HG03103 (cell line): ENCODE measurements at regions not wholly inside any gene's neighbourhood (a gene's known extent, or its start where the extent isn't known, plus 50 kb on each side); places are given as distances from the start of the nearest gene placed in this dataset.

Experiments
- ATAC-seq: cut with Tn5 transposase; IDR thresholded peaks from one replicate; pipeline ENCODE4 v1.9.1; 2021; ENCODE audit warnings: low read depth; ENCODE audit not compliant: unreplicated experiment

DNA sequence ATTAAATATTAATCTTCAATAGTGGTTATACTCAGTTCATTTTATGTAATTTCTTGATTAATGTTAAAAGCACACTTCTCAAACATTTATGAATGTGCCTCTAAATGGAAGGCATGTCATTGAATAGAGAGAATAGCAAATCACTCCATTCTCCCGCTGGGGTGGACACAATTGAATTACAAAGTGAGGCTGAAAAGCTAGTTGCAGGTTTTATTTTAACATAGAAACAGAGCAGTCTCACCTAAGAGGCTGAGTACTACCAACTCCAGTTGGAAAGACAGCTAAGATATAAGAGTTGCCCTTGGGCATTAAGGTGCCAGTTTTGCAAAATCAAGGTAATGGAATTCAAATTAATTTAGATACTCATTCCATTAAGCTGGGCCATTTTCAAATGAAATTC, 147.2 kb downstream of the PCSK1 start:
- ATAC-seq: no peak

DNA sequence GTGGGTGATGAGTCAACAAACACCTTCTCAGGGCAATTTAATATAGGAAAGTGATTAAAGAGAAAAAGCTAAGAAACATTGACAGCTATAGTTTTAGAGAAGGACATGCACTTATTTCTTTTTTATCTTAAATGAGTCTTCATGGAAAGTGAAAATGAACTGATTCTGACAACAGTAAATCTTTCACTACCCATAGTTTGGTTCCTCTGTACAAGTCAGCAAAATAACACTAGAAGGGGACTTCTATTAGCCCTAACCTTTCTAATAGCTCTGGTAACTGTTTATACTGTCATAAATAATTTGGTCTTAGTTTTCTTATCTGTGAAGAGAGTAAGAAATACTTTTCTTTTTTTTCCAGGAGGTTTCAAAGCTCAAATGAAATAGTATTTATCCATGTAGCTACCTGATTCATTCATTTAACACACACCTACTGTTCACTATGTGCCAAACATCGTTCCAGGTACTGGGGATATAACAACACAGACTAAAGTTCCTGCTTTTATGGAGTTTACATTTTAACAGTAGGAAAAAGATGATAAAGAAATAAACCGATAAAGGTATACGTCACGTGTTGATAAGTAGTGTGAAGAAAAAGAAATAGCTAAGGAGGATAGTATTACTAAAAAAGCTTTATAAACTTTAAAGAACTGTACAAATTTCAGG, 148.2 kb downstream of the PCSK1 start:
- ATAC-seq: no peak

DNA sequence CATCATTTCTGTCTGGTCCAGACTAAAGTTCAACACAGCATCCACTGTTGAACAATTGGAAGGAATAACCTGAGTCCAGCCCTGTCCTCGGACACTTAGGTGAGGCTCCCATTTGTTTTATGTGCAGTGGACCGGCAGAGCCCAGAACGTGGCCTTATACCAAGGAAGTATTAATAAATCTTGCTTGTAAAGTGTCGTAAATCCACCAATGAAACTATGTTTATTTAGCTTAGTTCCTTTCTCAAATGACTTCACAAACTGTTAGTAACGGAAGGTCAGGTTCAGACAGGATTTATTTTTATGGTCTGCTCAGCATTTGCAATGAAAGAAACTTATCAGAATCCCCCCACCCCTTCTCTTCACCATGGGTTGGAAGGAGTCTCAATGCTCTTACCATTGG, 149.5 kb downstream of the PCSK1 start:
- no peak for ATAC-seq

DNA sequence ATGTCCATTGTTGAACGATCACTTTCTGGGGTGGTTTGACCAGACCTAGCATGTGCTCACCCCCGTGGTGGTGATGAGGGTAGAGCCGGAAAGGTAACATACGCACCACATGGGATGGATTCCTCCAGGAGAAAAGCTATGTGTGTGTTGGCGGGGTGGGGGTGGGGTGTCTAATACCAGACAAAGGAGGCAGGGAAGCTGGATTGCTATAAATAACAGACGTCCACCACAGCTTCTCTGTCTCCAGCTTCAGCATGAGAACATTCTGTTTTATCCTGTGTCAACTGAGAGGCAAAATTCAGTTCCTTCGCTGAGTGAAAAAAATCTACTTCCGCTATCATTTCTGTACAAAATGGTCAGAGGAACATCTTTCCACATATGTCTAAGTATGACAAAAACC, 151.0 kb downstream of the PCSK1 start:
- ATAC-seq: no peak

DNA sequence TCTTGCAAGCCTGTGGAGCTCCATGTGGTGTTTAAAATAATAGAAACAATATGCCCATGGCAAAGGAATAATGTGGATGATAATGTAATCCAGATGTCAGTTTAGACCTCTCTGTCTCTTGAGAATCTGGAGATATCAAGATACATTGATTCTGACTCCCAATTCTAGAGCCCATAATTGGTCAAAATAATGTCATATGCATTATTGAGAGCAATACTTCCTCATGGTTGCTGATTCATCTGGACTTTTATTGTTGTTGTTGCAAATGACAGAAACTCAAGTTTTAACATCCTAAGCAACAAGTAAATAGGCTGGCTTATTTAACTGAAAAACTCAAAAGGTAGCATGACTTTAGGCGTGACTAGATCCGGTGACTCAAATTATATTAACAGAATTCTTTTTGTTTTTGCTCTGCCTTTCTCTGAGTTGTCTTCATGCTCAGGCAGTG, 152.1 kb downstream of the PCSK1 start:
- no peak for ATAC-seq

GRCh38 chr5:96279801-96280542, 153.1 kb downstream of the PCSK1 start:
- ATAC-seq: peak; percentile 75

DNA sequence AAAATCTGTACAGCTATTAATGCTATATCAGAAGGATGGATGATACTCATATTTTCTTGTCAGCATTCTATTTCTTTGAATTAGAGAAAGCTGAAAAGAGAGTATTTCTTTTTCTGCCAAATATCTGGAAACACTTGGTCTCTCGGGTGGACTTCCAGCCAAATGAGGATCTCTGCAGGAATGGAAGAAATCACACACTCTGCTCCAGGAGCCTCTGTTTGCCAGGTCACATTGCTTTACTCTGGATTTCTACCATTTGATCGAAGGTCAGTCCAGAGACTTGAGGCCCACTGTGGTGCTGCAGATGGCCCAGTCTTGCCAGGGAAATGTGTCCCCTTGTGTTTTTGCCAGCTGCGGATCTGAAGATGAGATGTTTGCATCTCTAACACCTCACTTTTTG, 154.1 kb downstream of the PCSK1 start:
- no peak for ATAC-seq

DNA sequence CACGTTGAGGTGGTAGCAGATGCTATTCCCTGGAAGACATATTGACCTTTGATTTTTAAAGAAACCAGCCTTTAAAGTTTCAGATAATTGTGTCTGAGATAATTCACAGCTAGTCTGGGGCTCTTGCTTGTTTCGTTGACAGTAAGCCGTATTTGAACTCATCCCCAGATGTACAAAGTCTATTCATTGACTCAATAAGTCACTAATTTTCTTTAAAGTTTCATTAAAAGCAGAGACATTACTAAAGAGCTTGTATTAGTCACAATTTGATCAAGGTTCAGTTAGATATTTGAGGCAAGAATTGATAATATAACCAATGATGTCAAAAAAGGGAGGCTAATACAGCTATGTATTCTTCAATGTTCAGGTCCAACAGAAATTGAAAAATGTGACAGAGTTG, 158.0 kb downstream of the PCSK1 start:
- no peak for ATAC-seq

GRCh38 chr5:96265487-96265886, 167.6 kb downstream of the PCSK1 start:
- ATAC-seq: no peak

- no peak for ATAC-seq
These were observed 169.0 kb downstream of the PCSK1 start for GRCh38 chr5:96264047-96264446.

- no peak for ATAC-seq
These were observed 170.9 kb downstream of the PCSK1 start for GRCh38 chr5:96262105-96262504.

- ATAC-seq: no peak
These were observed 173.0 kb downstream of the PCSK1 start for GRCh38 chr5:96260009-96260408.

DNA sequence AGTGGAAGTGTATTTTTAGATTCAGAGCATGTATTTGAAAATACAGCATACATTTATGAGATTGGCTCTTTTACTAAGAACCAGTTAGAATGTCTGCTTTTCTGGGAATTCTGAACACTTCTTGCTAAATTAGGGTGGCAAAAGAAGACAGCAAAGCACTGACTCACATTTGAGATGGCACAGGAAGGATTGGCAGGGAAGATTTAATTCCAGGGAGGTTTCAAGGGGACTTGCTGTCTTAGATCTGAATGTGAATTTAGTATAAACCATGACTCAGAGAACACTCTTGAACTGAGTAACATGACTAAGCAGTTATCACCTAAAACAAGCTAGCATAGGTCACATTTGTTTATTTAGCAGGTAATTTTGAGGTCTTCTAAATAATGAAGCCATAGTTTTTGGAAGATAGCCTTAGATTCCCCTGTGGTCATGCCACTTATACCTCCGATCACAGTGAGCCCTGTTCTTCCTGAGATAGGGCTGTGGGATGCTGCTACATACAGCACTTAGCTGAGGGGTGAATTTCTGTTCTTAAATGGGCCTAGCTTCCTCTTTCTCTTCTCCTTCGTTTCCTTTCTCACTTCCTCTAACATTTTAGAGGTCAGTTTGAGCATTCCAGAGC, 173.8 kb downstream of the PCSK1 start:
- peak; percentile 46 for ATAC-seq

DNA sequence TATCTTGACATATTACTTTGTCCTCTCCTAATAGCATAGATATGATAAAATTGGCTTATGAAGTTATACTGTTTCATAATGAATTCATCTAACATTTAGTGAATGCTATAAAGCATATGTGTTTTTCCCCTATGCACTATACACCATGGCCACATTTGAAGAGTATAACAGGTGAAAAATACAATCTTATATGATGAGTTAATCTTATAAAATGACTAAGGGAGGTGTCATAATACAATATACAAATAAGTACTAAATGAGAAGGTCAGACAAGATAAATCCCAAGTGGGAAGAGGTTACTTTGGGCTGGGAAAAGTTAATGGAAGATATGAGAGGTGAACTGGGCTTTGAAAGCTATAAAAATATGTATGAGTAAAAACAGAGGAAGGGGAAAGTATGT, 174.4 kb downstream of the PCSK1 start:
- no peak for ATAC-seq

DNA sequence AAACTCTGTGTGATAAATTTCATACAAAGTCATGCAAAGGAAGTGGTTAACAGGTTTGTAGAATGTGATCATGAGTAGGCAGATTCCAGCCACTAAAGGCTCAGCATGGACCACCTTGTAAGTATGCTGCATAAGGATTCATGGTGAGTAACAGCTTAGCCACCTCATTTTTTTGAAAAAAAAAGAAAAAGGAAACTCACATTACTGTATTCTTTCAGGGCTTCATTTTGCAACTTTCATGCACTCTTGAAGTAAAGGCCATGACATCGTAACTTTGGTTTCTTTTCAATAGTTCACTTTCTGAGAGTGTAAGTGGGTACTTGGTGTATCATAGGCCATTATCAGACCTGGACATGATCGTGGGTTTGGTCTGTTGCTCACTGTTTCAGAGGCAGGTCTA, 175.1 kb downstream of the PCSK1 start:
- ATAC-seq: no peak

- ATAC-seq: peak; percentile 71
These were observed 176.1 kb downstream of the PCSK1 start for GRCh38 chr5:96256795-96257470.

GRCh38 chr5:96254980-96255691, 177.9 kb downstream of the PCSK1 start:
- no peak for ATAC-seq

DNA sequence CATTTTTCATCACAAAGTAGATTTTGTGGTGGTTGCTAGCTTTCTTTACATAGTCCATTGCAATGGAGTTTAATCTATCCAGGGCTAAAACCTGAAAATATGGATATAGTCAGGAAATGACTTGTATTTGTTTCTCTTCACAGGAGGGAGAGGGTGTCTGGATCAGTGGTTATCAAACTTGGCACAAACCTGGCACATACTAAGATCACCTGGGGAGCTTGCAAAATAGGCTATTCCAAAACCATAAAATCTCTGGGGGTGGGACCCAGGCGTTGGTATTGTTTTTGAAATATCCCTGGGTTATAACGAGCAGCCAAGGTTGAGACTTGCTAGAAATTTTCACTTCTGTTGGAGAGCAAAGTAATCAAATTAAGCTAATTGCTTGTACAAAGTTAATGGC, 179.9 kb downstream of the PCSK1 start:
- ATAC-seq: no peak

- ATAC-seq: no peak
These were observed 180.5 kb downstream of the PCSK1 start for GRCh38 chr5:96252596-96252995.

GRCh38 chr5:96250782-96251181, 182.3 kb downstream of the PCSK1 start:
- no peak for ATAC-seq

DNA sequence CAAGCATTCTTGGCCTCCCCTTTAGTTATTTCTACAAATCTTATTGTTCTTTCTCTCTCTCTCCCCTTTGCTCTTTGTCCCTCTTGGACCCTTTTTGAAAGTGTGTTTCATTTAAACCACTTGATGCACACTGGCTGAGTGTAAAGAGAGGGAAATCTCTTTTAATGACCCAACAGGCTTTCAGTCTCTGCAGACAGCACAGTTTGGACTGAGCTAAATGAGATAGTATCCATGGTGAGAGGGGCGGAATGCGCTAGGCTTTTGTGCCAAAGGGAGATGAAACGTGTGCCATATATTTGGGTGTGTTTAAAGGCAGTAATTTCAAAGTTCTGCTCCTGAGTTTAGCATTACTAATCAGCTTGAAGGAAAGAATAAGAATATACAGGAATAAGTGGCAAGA, 184.9 kb downstream of the PCSK1 start:
- ATAC-seq: no peak
